Activated CD4-positive, alpha-beta T cell treated with anti-CD3 and anti-CD28 coated beads, Interleukin-2, amount 50 U/mL, for 48 hours (primary cell): ENCODE measurements at regions not wholly inside any gene's neighbourhood (a gene's known extent, or its start where the extent isn't known, plus 50 kb on each side); places are given as distances from the start of the nearest gene placed in this dataset.

ENCODE experiments used
- DNase-seq, 2 experiments: peaks; one replicate each; pipeline ENCODE4 v3.0.0-alpha.2; 2020

DNA sequence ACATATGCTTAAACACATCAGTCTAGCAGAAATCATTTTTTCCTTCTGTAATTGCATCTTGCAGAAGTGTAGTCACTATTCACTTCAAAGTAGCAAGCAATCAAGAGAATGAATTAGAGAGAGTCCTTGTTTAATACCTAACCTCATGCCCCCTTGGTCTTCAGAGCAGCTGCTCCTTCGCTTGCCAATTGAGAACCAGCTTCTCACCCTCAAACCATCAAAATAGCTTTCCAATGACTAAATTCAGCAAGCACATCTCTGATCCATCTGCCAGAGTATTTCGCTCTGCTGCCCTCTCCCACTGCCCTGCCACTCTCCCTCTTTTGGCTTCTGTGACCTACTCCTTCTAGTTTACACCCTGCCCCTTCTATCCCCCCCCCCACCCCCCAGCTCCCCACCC lies 120.7 kb upstream of the AGAP1 start:
- no peak for DNase-seq

DNA sequence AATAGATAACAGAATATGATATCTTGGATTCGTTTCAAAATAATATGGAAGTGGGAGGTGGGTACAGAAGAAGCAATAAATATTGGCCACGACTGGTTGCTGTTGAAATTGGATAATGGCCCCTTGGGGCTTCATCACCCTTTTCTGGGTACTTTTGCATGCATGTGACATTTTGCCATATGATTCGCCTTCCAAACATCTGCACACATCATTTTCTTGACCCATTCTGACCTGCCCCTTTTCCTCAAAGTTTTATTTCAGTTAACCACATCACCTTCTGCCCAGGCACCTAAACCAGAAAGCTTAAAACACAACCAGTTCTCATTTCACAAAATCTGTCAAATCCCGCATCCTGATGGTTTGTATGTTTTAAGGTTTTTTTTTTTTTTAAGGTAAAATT lies 116.7 kb upstream of the AGAP1 start:
- no peak for DNase-seq

- DNase-seq, result no peak
Observed at GRCh38 chr2:235378246-235378645, 115.6 kb upstream of the AGAP1 start.

DNA sequence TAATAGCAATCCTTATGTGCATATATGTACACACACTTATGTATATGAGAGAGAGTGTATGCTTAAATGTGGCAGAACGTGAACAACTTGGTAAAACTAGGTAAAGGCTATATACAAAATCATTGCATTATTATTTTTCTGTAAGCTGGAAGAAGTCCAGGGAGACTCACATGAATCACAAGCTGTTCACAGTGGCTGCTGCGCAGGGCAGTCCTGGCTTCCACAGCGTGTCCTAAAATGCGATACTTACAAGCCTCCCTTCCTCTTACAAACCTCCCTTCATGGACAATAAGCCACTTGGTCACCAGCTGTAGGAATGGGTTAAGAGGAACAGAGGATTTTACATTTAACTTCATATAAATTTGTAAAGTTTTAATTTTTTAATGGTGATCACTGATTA lies 114.9 kb upstream of the AGAP1 start:
- DNase-seq, result no peak

DNA sequence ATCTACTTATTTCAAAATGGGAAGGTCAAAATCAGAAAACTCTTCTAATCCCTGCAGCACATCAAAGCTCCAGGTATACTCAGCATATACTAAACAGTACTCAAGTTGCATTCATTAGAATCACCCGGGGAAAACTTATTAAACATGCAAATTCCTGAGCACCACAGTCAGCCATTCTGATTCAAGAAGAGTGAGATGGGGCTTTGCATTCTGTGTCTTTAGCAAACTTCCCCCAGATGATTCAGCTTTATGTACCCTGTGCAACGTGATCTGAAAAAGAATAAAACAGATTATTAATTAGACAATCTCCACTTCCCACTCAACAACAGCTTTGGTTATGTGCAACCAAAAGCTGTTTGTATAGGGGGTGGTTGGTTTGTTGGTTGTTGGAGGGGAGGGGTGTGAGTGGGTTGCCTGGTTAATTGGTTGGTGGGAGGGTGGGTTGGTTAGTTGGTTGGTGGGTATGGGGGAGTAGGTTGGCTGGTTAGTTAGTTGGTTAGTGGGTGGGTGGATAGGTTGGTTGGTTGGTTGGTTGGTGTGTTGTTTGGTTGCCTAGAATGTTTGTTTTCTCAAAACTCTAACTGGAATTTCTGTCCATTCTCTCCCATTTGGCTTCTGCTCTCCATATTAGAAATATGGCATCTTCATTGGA lies 112.5 kb upstream of the AGAP1 start:
- DNase-seq, result no peak

DNA sequence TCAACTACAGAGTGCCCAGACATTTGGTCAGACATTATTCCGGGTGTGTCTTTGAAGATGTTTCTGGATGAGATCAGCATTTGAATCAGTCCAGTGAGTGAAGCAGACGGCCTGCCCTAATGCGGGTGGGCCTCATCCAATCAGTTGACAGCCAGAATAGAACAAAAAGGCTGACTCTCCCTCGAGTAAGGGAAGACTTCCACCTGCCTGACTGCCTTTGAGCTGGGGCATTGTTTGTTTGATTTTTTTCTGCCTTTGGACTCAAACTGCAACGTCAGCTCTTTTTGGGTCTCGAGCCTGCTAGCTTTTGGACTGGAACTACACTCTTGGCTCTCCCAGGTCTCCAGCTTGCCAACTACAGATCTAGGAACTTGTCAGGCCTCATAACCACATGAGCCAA lies 111.7 kb upstream of the AGAP1 start:
- no peak for DNase-seq

GRCh38 chr2:235382601-235383000 lies 111.2 kb upstream of the AGAP1 start:
- DNase-seq, result no peak

DNA sequence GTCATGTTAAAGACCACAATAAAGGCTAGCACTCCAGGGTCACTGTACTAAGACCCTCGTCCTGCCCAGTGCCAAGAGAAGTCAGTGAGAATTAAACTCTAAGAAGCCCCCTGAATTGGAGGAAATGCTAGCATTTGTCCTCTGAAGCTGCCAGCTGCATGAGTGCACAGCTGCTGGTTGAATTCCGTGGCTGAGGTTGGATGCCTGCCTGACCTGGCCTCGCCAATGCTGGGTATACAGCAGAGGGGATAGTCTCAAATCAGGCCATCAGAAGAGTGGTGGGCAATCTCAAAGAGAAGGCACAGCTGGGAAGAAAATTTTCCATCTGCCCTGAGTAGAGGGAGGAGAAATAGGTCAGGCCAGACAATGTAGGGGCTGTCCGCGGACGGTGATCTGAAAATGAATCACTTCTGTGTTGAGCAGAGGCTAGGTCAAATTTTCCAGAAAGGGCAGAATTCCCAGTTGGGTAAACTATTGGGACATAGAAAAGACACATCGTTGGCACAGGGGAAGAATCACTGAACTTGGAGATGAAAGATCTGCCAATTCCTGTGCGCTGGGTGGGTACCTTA lies 110.5 kb upstream of the AGAP1 start:
- DNase-seq, result no peak

GRCh38 chr2:235384624-235385023 lies 109.2 kb upstream of the AGAP1 start:
- DNase-seq, result no peak

GRCh38 chr2:235389626-235390025 lies 104.2 kb upstream of the AGAP1 start:
- DNase-seq, result no peak

- peak; percentile 27 to 44 for DNase-seq
Observed at GRCh38 chr2:235390108-235390815, 103.6 kb upstream of the AGAP1 start.

DNA sequence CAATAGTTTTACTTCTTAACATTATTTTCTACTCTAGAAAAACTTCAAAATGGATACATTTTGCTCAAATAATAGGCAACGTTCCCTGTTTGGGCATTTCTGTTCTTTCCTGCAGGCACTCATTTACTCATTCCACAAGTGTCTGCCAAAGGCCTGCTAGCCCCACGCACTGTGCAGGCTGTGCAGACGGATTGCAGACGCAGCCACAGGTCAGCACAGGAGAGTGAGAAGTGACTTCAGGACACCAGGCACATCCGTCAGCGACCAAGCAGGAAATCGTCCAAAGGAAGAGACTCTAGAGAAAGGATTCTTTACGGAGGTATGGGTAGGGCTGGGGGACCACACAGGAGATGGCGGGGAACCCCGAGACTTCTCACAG lies 103.0 kb upstream of the AGAP1 start:
- DNase-seq, result no peak

DNA sequence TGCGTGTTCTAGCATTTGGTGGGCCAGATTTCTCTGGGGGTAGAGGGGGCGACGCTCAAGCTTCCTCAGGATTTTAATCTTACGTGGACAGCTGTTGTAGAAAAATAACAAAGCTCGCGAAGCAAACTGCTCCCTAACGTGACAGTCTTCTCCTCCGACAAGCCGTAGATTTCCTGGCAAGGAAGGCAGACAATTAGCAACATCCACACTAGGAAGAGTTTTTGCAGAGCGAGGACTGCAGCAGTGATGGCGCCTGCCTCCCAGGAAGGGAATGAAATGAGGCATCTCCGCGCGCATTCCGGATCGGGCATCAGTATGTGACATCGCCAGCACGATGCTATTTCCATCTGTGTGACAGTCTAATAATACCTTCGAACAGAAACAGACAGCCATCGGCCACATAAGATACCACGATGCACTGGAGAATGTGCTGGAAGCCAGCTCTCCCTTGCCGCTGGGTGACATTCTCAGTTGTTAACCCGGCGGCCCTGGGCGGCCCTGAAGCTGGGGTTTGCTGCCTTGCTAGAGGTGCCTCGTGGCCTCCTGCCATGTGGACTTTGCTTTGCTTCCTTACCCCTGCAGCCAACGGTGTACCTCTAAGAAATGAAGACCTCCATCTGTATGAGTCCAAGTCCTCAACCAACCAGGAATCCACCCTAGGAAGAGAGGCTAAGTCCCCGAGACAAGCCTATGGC lies 101.8 kb upstream of the AGAP1 start:
- no peak for DNase-seq

DNA sequence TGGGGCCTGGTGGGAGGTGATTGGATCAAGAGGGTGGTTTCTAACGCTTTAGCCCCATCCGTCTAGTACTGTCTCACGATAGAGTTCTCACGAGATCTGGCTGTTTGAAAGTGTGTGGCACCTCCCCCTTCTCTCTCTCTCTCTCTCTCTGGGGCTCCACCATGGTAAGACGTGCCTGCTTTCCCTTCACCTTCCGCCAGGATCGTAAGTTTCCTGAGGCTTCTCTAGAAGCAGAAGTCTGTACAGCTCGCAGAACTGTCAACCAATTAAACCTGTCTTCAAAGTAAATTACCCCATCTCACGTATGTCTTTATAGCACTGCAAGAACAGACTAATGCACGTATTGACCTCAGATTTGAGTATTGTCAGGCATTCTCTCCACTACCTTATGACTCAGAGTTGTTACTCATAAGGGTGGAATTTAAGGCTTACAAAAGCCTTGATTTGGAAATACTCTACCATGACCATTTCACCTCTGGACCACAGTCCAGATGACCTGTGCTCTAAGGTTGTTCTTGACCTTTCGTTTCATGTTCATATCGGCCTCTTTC lies 99.5 kb upstream of the AGAP1 start:
- DNase-seq, result no peak

GRCh38 chr2:235396071-235396846 lies 97.6 kb upstream of the AGAP1 start:
- no peak for DNase-seq

DNA sequence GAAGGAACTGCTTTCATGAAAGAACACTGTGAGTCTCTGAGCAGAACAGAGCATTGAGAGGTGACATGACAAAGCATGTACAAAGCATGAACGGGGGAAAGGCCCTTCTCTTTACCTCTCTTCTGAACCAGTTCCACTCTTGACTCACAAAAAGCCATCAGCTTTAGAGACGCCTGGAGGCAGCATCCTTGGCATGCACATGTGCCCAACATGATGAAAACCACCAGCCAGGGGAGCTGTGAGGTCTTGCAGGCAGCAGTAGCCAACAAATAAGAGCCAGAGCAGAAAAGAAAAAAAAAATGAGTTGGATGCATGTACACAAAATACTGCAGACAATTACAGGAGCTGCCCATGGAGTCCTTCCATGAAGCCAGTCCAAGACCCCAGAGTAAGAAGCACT lies 95.5 kb upstream of the AGAP1 start:
- DNase-seq, result no peak

DNA sequence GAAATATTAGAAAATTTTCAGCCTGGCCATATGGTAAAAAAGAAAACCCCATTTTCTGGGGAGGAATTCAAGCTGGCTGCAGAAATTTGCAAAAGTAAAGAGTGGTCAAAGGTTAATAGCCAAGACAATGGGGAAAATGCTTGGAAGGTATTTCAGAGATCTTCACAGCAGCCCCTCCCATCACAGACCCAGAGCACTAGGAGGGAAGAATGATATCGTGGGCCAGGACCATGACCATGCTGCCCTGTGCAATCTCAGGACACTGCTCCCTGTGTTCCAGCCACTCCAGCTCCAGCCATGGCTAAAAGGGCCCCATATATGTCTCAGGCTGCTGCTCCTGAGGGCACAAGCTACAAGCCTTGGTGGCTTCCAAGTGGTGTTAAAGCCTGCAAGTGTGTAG lies 93.9 kb upstream of the AGAP1 start:
- no peak for DNase-seq

- DNase-seq, result no peak
Observed at GRCh38 chr2:235402422-235402821, 91.4 kb upstream of the AGAP1 start.

DNA sequence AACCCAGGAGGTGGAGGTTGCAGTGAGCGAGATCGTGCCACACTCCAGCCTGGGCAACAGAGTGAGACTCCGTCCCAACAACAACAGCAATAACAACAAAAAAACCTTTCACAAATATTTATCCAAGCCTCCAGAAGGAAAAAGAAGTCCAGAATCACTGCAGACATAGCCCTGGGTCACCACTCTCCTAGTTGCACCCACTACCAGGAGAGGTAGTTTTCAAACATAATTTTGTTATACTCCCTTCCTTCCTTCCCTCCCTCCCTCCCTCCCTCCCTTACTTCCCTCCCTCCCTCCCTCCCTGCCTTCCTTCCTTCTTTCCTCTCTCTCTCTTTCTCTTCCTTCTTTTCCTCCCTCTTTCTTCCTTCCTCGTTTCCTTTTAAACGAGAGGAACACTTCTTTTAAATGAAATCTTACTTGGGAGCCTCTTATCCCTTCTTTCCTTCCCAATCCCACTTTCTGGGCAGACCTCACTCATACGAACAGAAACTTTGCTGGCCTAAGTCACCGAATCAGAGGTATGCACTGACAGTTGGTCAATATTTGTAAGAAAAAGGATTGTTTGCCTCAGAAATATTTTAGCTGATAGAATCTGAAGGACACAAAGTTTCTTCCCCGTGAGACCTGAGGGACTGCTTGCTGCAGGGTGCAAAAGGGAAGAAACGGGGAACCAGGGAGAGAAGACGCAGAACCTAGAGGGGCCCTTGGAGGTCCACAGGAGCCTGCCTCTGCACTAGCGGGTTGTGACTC lies 88.1 kb upstream of the AGAP1 start:
- no peak for DNase-seq

DNA sequence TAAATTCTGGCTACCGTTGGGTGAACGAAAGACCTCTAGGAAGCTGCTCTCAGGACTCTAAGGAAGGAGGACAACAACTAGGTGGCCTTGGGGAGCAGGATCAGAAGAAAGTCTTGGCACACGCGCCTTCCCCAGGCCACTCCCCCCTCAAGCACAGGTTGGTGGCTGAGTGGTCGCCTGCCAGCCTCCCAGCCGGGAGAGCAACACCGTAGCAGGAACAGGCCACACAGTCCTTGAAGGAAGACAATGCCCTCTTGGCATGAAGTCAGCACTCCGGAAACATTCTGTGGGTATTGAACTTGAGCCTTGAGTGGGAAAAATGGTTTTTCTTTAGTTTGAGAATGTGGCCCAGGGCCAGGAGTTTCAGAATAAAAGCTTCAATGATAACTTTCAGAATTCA lies 87.4 kb upstream of the AGAP1 start:
- DNase-seq, result no peak

GRCh38 chr2:235411905-235412485 lies 81.8 kb upstream of the AGAP1 start:
- DNase-seq, result no peak

- DNase-seq, result no peak
Observed at GRCh38 chr2:235413064-235413463, 80.8 kb upstream of the AGAP1 start.
